A204.1 (cell line): ENCODE measurements at regions not wholly inside any gene's neighbourhood (a gene's known extent, or its start where the extent isn't known, plus 50 kb on each side); places are given as distances from the start of the nearest gene placed in this dataset.

Experiments
- FAIRE-seq: peaks from 2 replicates; lab custom pipeline; 2012; peaks lifted over from hg19 to GRCh38; lab: Jason Lieb, UNC

GRCh38 chr13:105972306-105972721 lies 563.1 kb downstream of the EFNB2 start:
- no peak for FAIRE-seq

GRCh38 chr13:105971738-105972137 lies 563.7 kb downstream of the EFNB2 start:
- FAIRE-seq: no peak

- no peak for FAIRE-seq
Observed at GRCh38 chr13:105971312-105971711, 564.1 kb downstream of the EFNB2 start.

GRCh38 chr13:105969761-105970160 lies 565.7 kb downstream of the EFNB2 start:
- no peak for FAIRE-seq

- FAIRE-seq: no peak
Observed at GRCh38 chr13:105965910-105966309, 569.6 kb downstream of the EFNB2 start.

DNA sequence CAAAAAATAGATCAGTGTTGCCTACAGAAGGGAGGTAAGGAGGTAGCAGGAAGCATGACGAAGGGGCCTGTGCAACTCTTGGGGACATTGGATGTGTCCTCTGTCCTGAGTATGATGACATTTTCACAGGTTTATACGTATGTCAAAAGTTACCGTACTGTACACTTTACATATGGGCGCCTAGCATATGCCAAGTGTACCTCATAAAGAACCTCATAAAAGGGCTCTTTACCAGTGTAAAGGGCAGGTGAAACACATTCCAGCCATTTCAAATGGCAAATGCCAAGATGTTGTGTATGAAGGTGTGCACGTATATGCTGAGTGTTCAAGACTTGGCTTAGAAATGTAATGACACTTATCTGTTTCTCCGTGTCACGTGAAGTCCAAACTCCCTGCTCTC lies 573.4 kb downstream of the EFNB2 start:
- no peak for FAIRE-seq

GRCh38 chr13:105961438-105961837 lies 574.0 kb downstream of the EFNB2 start:
- FAIRE-seq: no peak

DNA sequence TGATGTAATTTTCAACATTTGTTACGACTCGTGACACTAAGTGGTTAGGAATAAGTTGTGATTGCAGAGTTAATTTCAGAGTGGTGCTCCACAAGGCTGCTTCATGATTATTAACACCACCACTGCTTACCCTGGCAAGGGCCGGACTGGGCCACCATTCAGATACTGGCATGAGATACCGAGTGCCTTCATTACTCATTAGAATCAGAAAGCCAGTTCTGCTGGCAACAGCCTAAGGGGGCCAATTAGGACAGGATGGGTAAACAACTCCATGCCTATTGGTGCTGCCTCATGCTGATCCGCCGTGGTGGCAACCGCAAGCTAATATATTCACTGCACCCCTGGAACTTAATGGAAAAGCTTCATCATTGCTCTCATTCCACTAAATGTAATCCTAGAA lies 575.1 kb downstream of the EFNB2 start:
- no peak for FAIRE-seq

- no peak for FAIRE-seq
Observed at GRCh38 chr13:105959876-105960275, 575.6 kb downstream of the EFNB2 start.

- no peak for FAIRE-seq
Observed at GRCh38 chr13:105957769-105958438, 577.6 kb downstream of the EFNB2 start.

- FAIRE-seq: no peak
Observed at GRCh38 chr13:105956921-105957320, 578.5 kb downstream of the EFNB2 start.

DNA sequence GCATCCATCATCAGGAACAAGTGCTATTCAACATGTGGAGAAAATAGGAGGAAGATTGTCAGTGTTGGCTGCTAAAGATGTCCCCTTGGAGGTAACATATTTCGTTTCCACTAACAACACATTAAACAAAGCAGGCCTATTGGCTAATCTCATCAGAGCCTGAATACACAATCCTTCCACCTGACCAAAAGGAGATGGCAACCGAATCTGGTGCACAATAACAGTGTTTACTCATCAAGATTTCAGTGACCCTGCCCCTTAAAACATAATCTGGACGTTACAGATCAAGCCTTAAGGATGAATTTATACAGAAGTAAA lies 582.5 kb downstream of the EFNB2 start:
- no peak for FAIRE-seq

DNA sequence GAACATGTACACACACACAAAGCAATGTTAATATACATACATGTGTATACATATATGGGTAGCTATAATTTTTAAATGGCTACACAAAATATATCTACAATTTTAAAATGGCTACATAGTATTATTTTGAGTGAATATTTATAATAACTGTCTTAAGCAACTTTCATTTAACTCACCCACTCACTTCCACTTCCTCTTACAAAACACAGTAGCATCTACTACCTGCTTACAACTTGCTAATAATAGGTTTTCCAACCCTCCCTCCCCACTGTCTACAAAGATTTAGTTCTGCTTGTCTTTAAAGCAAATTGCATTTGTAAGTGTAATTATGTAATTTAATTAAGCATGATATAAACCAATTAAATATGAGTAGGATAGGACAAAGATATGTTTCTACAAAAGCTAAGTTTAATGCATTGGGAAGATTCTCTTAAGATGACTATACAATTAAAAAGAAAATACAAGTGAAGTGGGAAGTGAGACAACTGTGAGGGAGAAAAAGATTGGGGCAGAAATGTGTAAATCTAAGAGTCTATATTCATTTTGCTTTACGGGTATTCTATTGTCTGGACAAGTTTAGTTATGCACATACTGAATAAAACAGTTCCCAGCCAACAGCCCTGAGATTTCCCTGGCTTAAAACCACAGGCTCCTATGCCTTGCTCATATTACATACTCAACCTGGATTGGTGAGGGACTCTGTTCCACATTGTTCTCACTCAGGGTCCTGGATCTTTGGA lies 583.1 kb downstream of the EFNB2 start:
- FAIRE-seq: no peak

DNA sequence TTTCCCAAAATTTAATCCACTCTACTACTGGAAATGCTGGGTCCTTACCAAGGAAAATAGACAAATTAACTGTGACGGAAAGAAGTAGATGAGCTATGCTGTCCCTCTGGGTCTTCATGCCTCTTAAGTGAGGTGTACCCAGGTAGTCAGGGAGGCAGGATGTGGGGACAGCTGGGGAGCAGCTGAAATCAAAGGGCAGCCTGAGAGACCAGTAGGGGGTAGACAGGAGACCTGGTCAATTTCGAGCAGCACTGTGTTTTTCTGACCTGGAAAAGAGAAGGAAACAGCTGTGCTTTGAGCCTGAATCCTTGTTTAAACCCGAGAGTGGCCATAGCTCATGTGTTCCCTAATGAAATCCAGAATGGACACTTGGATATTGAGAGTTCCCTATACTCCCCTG lies 587.3 kb downstream of the EFNB2 start:
- FAIRE-seq: no peak

DNA sequence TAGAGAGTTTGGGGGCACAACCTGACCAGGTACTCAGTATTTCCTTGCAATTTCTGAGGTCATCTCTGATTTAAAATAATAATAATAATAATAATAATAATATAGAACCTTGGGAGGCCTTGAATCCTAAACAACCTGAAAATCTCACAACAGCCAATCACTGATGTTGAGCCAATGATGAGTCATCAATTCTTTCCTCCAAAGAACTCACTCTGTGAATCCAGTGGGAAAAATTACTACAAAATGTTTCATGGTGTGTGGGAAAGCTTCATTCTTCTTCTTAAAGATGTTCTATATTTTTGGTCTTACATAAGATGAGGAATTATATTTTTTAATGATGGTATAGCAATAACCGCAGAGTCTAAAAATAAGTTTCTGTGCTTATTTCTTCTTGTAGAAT lies 594.6 kb downstream of the EFNB2 start:
- FAIRE-seq: no peak

DNA sequence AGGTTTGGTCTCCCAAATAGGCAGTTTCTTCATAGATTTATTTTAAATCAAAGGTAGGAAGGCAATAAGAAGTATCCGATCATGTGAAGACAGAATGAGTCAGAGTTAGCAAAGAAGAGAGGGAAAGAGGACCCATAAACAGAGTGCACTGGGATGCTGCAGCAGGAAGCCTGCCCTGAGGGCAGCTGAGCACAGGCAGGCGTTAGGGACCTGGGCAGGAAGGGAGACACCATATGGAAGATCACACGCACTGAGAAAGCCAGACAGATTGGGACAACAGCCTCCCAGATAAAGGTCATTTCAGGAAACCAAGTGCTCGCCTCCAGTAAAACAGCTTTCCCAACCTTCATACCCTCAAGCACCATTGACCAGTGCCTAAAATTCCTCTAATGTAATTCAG lies 598.0 kb downstream of the EFNB2 start:
- no peak for FAIRE-seq

DNA sequence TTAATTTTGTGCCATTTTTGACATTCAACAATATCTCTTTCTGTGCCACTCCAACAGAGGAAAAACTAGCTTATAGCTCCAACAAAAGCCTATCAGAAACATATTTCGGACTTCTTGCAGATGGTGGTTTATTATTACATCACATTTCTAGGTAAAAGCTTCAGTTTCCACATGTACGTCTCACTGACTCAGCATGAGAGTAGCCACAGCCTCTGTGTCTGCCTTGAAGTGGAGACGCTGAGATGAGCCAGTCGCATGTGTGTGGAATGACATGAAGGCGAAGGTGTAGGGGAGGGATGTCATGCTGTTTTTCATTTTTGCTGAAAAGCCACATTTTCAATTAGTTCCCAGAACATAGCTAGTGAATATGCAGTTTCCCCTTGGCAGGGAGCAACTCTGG lies 598.6 kb downstream of the EFNB2 start:
- FAIRE-seq: no peak

- FAIRE-seq: no peak
Observed at GRCh38 chr13:105929505-105929904, 606.0 kb downstream of the EFNB2 start.

GRCh38 chr13:105928901-105929300 lies 606.6 kb downstream of the EFNB2 start:
- no peak for FAIRE-seq

DNA sequence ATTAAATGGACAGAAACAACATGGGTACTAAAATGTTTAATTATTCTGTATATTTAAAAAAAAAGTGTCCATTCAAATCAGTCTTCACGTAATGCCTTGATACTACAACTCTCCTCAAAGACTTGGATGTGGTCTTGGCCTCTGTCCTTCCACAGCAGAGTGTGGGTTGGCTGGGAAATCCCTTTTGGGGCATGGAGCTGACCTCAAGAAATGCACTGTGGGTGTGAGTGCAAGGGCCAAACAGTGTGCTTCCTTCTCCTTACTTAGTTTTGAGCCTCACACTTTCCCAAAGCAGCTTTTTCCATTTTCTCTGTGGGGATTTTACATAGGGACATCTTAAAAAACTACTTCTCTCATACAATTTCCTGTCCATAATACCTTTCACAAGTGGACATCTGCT lies 607.4 kb downstream of the EFNB2 start:
- FAIRE-seq: no peak

- no peak for FAIRE-seq
Observed at GRCh38 chr13:105925496-105925895, 610.0 kb downstream of the EFNB2 start.

DNA sequence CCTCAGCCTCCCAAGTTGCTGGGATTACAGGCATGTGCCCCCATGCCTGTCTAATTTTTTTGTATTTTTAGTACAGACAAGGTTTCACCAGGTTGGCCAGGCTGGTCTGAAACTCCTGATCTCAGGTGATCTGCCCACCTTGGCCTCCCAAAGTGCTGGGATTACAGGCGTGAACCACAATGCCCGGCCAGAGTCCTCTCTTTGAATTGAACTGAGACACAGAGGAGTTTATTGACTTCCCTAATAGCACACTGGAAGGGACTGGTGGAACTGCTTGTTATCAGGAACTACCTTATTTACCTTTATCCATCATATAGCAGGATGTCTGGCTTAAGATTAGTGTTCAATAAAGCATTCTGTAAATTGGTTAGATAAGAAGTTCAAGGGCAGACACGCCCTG lies 613.8 kb downstream of the EFNB2 start:
- no peak for FAIRE-seq

DNA sequence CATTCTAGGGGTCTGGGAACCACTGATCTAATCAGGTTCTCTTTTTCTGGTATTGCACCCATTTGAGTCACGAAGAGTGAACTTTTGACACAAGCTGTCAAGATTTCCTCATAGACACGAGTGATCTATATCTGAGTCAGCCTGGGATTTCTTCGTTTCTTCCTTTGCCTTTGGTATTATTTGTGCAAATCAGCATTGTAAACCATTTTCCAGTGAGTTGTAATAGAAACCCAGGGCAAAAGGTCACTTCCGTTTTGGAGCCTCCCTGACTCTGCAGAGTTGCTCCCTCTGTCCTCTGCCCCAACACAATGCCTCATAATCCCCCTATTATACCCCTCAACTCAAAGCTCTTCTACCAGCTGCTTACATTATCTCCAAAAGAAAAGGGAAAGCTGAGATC lies 615.1 kb downstream of the EFNB2 start:
- no peak for FAIRE-seq
